ENCODE measurements at regions not wholly inside any gene's neighbourhood (a gene's known extent, or its start where the extent isn't known, plus 50 kb on each side); places are given as distances from the start of the nearest gene placed in this dataset.

DNA sequence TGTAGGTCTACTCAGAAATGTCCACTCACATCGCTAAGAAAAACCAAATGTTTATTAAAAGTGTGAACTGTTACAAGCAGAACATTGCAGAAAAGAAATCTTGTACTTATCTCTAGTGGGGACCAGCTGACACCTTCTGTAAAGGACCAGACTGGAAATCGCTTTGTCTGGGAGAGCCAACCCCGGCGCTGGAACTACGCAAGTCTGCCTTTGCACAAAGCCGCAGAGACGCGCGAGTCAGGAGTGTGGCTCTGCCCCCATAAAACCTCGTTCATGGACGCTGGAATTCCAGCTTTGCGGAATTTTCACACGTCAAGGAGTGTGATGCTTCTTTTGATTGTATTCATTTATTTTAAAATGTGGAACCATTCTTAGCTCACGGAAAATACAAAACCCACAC lies 141.9 kb upstream of the SALL3 start:
- no peak for DNase-seq (ENCODE audit: low read depth in 2 of 2)

DNA sequence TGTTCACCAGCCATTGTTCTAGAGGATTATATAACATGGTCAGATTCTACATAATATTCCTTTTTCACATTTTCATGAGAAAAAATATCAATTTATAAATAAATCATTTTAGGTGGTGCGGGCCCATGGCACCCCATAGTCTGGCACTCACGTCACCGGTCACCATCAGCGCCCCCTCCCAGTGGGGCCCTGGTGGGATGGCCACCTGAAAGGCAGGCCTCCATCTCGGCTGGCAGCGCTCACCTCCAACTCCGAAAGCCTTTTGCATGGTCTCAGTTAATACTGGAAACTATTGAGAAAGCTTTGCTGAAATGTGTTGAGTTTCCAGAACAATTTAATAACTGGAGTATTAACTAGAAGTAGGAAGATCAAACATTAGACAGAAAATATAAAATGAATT lies 141.4 kb upstream of the SALL3 start:
- DNase-seq (ENCODE audit: low read depth in 2 of 2): no peak

DNA sequence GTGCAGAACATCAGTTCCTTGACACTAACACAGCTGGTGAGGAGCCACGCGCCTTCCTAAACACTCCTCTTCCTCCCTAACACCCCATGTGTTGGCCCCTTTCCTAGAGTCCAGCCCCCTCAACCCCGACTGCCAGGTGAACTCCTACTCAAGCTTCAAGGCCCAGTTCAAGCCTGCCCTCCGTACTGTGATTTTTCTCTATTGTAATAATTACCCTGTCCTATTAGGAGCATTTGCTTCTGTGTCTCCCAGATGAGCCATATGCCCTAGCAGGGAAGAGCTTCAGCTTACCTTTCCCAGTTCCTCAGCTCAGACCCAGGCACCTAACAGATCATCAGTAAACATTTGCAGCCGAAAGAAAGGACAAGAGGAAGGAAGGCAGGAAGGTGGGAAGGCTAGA lies 130.6 kb upstream of the SALL3 start:
- no peak for DNase-seq (ENCODE audit: low read depth in 2 of 2)

DNA sequence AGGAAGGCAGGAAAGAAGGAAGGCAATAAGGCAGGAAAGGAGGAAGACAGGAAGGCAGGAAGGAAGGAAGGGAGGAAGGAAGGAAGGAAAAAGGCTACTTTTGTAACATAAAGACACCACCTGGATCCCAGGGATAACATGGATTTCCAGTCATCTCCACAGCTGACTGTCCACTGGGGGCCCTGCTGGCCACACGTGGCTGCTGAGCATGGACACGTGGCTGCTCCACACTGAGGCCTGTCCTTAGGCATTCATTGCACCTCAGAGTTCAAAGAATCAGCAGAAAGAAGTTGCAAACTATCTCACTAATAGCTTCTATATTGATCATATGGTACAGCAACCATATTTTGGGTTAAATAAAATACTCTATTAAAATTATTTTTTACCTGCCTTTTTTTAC lies 130.2 kb upstream of the SALL3 start:
- DNase-seq (ENCODE audit: low read depth in 2 of 2): no peak

- DNase-seq (ENCODE audit: low read depth in 2 of 2): no peak
These were observed 126.3 kb upstream of the SALL3 start for GRCh38 chr18:78853341-78853740.

DNA sequence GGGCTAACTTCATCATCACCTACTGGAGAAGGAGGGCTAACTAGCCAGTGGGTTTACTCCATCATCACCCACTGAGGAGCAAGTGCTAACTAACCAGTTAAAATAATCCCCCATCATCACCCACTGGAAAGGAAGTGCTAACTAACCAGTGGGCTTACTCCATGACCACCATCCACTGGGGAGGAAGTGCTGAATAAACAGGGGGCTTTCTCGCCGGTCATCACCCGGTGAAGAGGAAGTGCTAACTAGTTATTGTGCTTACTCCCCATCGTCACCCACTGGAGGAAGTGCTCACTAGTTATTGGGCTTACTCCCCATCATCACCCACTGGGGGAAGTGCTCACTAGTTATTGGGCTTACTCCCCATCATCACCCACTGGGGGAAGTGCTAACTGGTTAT lies 124.4 kb upstream of the SALL3 start:
- DNase-seq (ENCODE audit: low read depth in 2 of 2): no peak

- DNase-seq (ENCODE audit: low read depth in 2 of 2): no peak
These were observed 122.9 kb upstream of the SALL3 start for GRCh38 chr18:78856569-78857313.

- DNase-seq (ENCODE audit: low read depth in 2 of 2): no peak
These were observed 122.1 kb upstream of the SALL3 start for GRCh38 chr18:78857314-78858150.

- no peak for DNase-seq (ENCODE audit: low read depth in 2 of 2)
These were observed 119.9 kb upstream of the SALL3 start for GRCh38 chr18:78859686-78860085.

GRCh38 chr18:78860117-78860516 lies 119.5 kb upstream of the SALL3 start:
- DNase-seq (ENCODE audit: low read depth in 2 of 2): no peak

DNA sequence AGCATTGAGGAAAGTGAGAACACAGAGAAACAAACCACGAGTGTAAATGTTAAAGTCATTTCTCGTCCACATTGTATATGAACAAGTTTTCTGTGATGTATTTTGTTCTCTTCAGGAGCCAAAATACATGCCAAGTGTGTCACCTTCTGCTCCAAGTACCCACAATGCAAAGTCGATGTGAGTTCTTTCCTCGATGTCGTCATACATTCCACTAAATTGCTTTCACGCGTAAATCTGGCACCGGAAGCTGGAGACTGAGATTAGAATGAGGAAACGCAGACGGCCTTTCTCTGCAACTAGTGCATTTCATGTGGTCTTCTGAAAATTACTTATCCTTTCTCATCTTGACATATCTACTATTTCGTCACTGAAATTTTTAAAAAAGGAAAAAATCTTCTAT lies 118.5 kb upstream of the SALL3 start:
- DNase-seq (ENCODE audit: low read depth in 2 of 2): no peak

DNA sequence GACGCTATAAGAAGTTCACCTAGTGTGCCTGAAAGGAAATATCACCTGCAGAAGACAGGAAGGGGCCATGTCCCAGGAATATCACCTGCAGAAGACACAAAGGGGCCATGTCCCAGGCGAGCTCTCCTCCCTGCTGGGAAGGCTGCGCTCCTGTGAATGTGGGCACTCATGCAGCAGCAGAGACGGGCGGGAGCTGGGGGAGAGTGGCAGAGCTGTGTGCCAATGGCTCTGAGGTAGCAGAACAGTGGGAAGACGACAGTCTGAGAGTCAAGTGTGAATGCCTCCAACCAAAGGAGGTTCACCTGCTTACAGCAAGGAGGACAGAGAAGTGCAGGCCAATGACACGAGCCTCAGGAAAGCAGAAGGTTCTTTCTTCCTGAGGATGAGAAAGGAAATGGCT lies 117.9 kb upstream of the SALL3 start:
- no peak for DNase-seq (ENCODE audit: low read depth in 2 of 2)

GRCh38 chr18:78862395-78862794 lies 117.2 kb upstream of the SALL3 start:
- DNase-seq (ENCODE audit: low read depth in 2 of 2): no peak

GRCh38 chr18:78865056-78865598 lies 114.5 kb upstream of the SALL3 start:
- no peak for DNase-seq (ENCODE audit: low read depth in 2 of 2)

- no peak for DNase-seq (ENCODE audit: low read depth in 2 of 2)
These were observed 113.8 kb upstream of the SALL3 start for GRCh38 chr18:78865771-78866310.

DNA sequence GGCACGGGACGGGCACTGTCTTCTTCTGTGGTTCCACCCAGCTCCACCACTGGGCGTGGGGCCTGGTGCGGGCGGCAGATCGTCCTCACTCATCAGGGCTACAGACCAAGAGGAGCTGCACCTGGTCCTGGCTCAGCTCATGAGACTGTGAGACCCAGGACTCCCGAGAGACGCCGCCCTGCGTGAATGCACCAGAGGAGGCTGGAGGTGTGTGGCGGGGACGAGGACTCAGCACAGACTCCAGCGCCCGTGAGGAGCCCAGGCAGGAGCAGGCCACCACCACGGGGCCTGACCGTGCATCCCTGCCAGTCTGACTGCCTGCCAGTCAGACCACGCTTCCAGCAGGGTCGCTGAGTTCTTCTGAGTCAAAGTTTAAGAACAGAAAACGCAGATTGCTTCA lies 112.5 kb upstream of the SALL3 start:
- no peak for DNase-seq (ENCODE audit: low read depth in 2 of 2)

DNA sequence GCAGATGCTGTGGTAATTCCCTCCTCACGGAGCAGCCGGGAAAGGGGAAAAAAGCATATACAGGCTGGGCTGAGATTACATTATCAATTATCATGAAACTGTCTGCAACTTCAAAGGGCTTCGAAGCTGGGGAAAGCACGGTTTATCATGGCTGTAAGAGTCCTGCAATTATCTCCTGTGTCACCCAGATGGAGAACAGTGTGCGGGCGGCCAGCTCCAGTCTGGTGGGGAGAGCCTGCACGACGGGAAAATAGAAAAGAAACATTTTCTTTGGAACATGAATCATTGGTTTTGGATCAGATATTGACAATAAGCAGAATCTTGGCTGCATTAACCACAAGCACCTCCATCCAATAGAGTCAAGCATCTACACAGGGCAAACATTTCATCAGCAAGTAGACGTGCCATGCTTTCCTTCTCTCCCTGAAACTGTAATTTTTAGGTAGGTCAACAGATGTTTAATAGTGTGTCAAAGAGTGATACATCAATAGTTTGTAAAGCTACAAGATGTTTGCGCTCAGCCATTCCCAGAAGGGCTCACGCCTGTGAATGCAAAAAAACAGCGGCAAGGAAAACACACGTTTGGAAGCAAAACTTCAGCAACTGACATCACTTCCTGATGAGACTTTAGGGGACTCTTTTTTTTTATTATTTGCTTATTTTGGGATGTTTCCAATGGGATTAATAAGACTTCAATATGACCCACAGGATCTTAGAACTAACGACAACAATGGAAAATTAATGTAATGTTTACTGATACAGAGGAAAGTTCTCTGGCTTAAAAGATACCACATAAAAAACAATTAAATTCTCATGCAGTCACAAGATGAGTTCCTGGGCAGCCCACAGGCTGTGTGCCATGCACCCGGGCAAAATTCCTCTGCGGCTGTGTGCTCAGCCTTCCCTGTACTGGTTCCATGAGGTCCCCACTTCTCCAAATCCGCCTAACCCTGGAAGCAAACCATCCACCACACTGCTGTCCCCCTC lies 111.0 kb upstream of the SALL3 start:
- DNase-seq (ENCODE audit: low read depth in 2 of 2): no peak

GRCh38 chr18:78871618-78872017 lies 108.0 kb upstream of the SALL3 start:
- DNase-seq (ENCODE audit: low read depth in 2 of 2): no peak

GRCh38 chr18:78873926-78874500 lies 105.6 kb upstream of the SALL3 start:
- peak; percentile 54 to 57 for DNase-seq (ENCODE audit: low read depth in 2 of 2)

DNA sequence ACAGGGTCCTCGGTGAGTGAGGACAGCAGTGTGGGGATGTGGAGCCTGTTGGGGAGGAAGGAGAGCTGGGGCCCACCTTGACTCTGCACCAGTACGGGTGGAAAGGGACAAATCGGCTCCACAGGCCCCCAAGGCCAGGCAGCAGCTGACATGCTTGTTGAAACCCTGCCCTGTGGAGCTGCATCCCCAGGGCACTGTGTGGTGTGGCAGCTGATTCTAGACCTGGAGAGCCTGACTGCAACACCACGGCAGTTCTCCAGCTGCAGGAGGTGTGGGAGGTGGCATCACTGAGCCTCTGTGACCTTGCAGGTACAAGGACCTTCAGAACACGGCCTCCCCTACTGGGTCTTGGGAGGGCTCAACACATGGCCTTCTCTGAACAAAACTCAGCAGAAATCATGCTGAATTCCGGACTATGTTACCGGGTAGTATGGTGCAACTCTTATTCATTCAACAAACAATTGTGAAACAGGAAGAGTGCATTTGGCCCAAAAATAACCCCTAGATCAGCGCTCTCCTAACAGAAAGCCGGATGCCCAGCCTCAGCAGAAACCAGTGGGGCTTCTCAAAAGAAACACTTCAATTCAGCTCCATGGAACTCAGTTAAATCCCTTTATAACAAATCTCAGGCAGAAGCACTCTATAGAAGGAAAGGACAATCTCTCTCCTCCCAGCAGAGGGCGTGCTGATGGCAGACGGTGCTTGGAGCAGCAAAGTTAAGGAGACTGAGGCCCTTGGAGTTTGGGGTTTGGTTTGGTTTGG lies 104.4 kb upstream of the SALL3 start:
- no peak for DNase-seq (ENCODE audit: low read depth in 2 of 2)
